OCI-LY7 (cell line): ENCODE measurements at regions not wholly inside any gene's neighbourhood (a gene's known extent, or its start where the extent isn't known, plus 50 kb on each side); places are given as distances from the start of the nearest gene placed in this dataset.

Experiments used
- EZH2phosphoT487 ChIP-seq: fragments of 200-600 bp; sonication (generic); IDR thresholded peaks from 2 replicates; pipeline ENCODE4 v1.6.1; 2018; ENCODE audit warnings: low read depth, borderline replicate concordance, mild to moderate bottlenecking, mixed run types, antibody characterized with exemption, low read length, moderate library complexity, mixed read lengths
- TF ChIP-seq, protein P1 (sequence below): fragments of 200-600 bp; sonication (generic); conservative IDR thresholded peaks from 2 replicates; pipeline ENCODE4 v1.5.1; 2014; ENCODE audit warnings: mild to moderate bottlenecking, antibody characterized with exemption, low read length, moderate library complexity, mixed read lengths

DNA sequence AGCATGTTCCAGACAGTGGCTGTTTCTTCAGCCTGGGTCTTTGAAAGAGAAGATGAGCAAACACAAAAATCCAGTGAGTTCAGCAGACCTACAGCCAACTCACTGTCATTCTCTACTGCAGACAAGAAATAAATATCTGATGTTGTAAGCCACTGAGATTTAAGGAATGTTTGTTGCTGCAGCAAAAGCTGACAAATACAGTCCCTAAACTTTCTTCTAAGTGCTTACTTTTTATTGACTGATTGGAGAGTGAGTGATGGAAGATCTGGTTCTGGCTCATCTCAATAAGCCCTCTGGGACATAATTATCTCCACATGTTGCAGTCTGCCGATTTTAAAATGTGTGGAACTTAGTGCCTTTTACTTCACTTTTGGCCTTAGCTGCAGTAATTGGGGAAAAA is 69.9 kb upstream of the LMNB1 start:
- TF ChIP-seq, protein P1, sequence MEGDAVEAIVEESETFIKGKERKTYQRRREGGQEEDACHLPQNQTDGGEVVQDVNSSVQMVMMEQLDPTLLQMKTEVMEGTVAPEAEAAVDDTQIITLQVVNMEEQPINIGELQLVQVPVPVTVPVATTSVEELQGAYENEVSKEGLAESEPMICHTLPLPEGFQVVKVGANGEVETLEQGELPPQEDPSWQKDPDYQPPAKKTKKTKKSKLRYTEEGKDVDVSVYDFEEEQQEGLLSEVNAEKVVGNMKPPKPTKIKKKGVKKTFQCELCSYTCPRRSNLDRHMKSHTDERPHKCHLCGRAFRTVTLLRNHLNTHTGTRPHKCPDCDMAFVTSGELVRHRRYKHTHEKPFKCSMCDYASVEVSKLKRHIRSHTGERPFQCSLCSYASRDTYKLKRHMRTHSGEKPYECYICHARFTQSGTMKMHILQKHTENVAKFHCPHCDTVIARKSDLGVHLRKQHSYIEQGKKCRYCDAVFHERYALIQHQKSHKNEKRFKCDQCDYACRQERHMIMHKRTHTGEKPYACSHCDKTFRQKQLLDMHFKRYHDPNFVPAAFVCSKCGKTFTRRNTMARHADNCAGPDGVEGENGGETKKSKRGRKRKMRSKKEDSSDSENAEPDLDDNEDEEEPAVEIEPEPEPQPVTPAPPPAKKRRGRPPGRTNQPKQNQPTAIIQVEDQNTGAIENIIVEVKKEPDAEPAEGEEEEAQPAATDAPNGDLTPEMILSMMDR = no peak
- no peak for TF ChIP-seq EZH2phosphoT487
